ENCODE measurements at regions not wholly inside any gene's neighbourhood (a gene's known extent, or its start where the extent isn't known, plus 50 kb on each side); places are given as distances from the start of the nearest gene placed in this dataset.
"Not testable (repeated sequence)": the region's sequence is repeated elsewhere in the genome, so short reads cannot be mapped to it uniquely, and the experiment has no call there.

- TF ChIP-seq EZH2 (IDR thresholded peaks at IDR 0.05; ENCODE audit: borderline replicate concordance, low read depth, low read length, poor library complexity, severe bottlenecking), result no peak
- no peak for TF ChIP-seq CTCF (conservative IDR thresholded peaks at IDR 0.05; ENCODE audit: low read depth, low read length)
- DNase-seq (ENCODE audit: low spot score), result no peak
- H3K27me3 ChIP-seq (replicated peaks; ENCODE audit: insufficient read depth, low read depth, low read length, poor library complexity), result no peaks in the 10 kb centered on the region
- no peaks in the 10 kb centered on the region for H3K9me3 ChIP-seq (ENCODE audit: low read depth, low read length, poor library complexity, severe bottlenecking)
- no peak overlapping the region for H3K27ac ChIP-seq (ENCODE audit: low read depth, low read length, poor library complexity, severe bottlenecking)
- H3K36me3 ChIP-seq (ENCODE audit: insufficient read depth, low read length, poor library complexity, severe bottlenecking), result no peaks in the 10 kb centered on the region
- no TSS peak for BruUV-seq (replicated peaks)
- ChIA-PET POLR2A (ENCODE audit: low non-redundant PET) (no interaction called here), CTCF (no interaction called here)
- H3K4me1 ChIP-seq (ENCODE audit: insufficient read depth, low read length, poor library complexity, severe bottlenecking), result no peaks in the 10 kb centered on the region
- intact Hi-C loops (cut with micrococcal nuclease; ENCODE audit: unreplicated experiment), result no loop called here
- H3K4me3 ChIP-seq (ENCODE audit: low read depth, low read length, poor library complexity, severe bottlenecking), result no peak overlapping the region
Measured at GRCh38 chr7:91571601-91572000, 307.4 kb downstream of the FZD1 start.

- Histone ChIP-seq H3K9me3 (ENCODE audit: low read depth, low read length, poor library complexity, severe bottlenecking) (no peaks in the 10 kb centered on the region), H3K27me3 (replicated peaks; ENCODE audit: insufficient read depth, low read depth, low read length, poor library complexity) (no peaks in the 10 kb centered on the region), H3K4me1 (ENCODE audit: insufficient read depth, low read length, poor library complexity, severe bottlenecking) (no peaks in the 10 kb centered on the region), H3K27ac (ENCODE audit: low read depth, low read length, poor library complexity, severe bottlenecking) (no peak overlapping the region), H3K4me3 (ENCODE audit: low read depth, low read length, poor library complexity, severe bottlenecking) (no peak overlapping the region), H3K36me3 (ENCODE audit: insufficient read depth, low read length, poor library complexity, severe bottlenecking) (no peaks in the 10 kb centered on the region)
- POLR2A ChIA-PET (ENCODE audit: low non-redundant PET), result no interaction called here
- no peak for DNase-seq (ENCODE audit: low spot score)
- intact Hi-C loops (cut with micrococcal nuclease; ENCODE audit: unreplicated experiment), result no loop called here
- CTCF ChIA-PET, result no interaction called here
- no TSS peak for BruUV-seq (replicated peaks)
- TF ChIP-seq CTCF (conservative IDR thresholded peaks at IDR 0.05; ENCODE audit: low read depth, low read length) (no peak), EZH2 (IDR thresholded peaks at IDR 0.05; ENCODE audit: borderline replicate concordance, low read depth, low read length, poor library complexity, severe bottlenecking) (no peak)
Measured at GRCh38 chr7:91573405-91573804, 307.1 kb downstream of the MTERF1 start.

- H3K36me3 ChIP-seq (ENCODE audit: insufficient read depth, low read length, poor library complexity, severe bottlenecking); H3K27ac ChIP-seq (ENCODE audit: low read depth, low read length, poor library complexity, severe bottlenecking); intact Hi-C loops (cut with micrococcal nuclease; ENCODE audit: unreplicated experiment); POLR2A ChIA-PET (ENCODE audit: low non-redundant PET); H3K4me3 ChIP-seq (ENCODE audit: low read depth, low read length, poor library complexity, severe bottlenecking); DNase-seq (ENCODE audit: low spot score); CTCF ChIA-PET; H3K9me3 ChIP-seq (ENCODE audit: low read depth, low read length, poor library complexity, severe bottlenecking); H3K4me1 ChIP-seq (ENCODE audit: insufficient read depth, low read length, poor library complexity, severe bottlenecking); BruUV-seq (replicated peaks); H3K27me3 ChIP-seq (replicated peaks; ENCODE audit: insufficient read depth, low read depth, low read length, poor library complexity): not testable (repeated sequence)
Measured at GRCh38 chr7:91576459-91576858, 304.0 kb downstream of the MTERF1 start.

GRCh38 chr7:91579837-91580236 lies 300.7 kb downstream of the MTERF1 start:
- H3K4me1 ChIP-seq (ENCODE audit: insufficient read depth, low read length, poor library complexity, severe bottlenecking), result no peaks in the 10 kb centered on the region
- no peaks in the 10 kb centered on the region for H3K36me3 ChIP-seq (ENCODE audit: insufficient read depth, low read length, poor library complexity, severe bottlenecking)
- no peaks in the 10 kb centered on the region for H3K9me3 ChIP-seq (ENCODE audit: low read depth, low read length, poor library complexity, severe bottlenecking)
- DNase-seq (ENCODE audit: low spot score), result no peak
- no peaks in the 10 kb centered on the region for H3K27me3 ChIP-seq (replicated peaks; ENCODE audit: insufficient read depth, low read depth, low read length, poor library complexity)
- BruUV-seq (replicated peaks), result no TSS peak
- CTCF ChIA-PET, result no interaction called here
- POLR2A ChIA-PET (ENCODE audit: low non-redundant PET), result no interaction called here
- no peak overlapping the region for H3K4me3 ChIP-seq (ENCODE audit: low read depth, low read length, poor library complexity, severe bottlenecking)
- TF ChIP-seq CTCF (conservative IDR thresholded peaks at IDR 0.05; ENCODE audit: low read depth, low read length), result no peak
- no peak for TF ChIP-seq EZH2 (IDR thresholded peaks at IDR 0.05; ENCODE audit: borderline replicate concordance, low read depth, low read length, poor library complexity, severe bottlenecking)
- intact Hi-C loops (cut with micrococcal nuclease; ENCODE audit: unreplicated experiment), result no loop called here
- no peak overlapping the region for H3K27ac ChIP-seq (ENCODE audit: low read depth, low read length, poor library complexity, severe bottlenecking)

All from A673 (cell line).